ENCODE measurements at regions not wholly inside any gene's neighbourhood (a gene's known extent, or its start where the extent isn't known, plus 50 kb on each side); places are given as distances from the start of the nearest gene placed in this dataset.

DNA sequence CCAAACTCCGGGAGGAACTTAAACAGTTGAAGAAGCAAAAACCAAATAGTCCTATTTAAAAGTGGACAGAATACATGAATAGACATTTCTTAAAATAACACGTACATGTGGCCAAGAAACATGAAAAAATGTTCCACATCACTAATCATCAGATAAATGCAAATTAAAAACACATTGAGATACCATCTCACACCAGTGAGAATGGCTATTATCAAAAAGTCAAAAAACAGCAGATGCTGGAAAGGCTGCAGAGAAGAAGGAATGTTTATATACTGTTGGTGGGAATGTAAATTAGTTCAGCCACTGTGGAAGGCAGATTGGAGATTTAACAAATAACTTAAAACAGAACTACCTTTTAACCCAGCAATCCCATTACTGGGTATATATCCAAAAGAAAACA lies 283.0 kb upstream of the IZUMO3 start:
- TF ChIP-seq CHD1 (IDR thresholded peaks at IDR 0.05; ENCODE audit: low read depth, low read length), result no peak
- no peak for TF ChIP-seq NFE2L2 (IDR thresholded peaks at IDR 0.05; ENCODE audit: low read depth, low read length)
- TF ChIP-seq, protein P1, sequence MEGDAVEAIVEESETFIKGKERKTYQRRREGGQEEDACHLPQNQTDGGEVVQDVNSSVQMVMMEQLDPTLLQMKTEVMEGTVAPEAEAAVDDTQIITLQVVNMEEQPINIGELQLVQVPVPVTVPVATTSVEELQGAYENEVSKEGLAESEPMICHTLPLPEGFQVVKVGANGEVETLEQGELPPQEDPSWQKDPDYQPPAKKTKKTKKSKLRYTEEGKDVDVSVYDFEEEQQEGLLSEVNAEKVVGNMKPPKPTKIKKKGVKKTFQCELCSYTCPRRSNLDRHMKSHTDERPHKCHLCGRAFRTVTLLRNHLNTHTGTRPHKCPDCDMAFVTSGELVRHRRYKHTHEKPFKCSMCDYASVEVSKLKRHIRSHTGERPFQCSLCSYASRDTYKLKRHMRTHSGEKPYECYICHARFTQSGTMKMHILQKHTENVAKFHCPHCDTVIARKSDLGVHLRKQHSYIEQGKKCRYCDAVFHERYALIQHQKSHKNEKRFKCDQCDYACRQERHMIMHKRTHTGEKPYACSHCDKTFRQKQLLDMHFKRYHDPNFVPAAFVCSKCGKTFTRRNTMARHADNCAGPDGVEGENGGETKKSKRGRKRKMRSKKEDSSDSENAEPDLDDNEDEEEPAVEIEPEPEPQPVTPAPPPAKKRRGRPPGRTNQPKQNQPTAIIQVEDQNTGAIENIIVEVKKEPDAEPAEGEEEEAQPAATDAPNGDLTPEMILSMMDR (conservative IDR thresholded peaks at IDR 0.05; ENCODE audit: low read depth, low read length), result no peak
- no peak for TF ChIP-seq FOS (IDR thresholded peaks at IDR 0.05; ENCODE audit: low read depth, low read length)
- no peak for TF ChIP-seq MAZ (IDR thresholded peaks at IDR 0.05; ENCODE audit: borderline replicate concordance, low read depth, low read length)

Data from IMR-90 (cell line).